Neural crest cell (in vitro differentiated cells): ENCODE measurements at regions not wholly inside any gene's neighbourhood (a gene's known extent, or its start where the extent isn't known, plus 50 kb on each side); places are given as distances from the start of the nearest gene placed in this dataset.

ENCODE experiments used
- DNase-seq: peaks from one replicate; pipeline ENCODE4 v3.0.0; 2021; ENCODE audit warnings: low read depth, mixed read lengths, low spot score
- H3K27ac Mint-ChIP-seq: one replicate; pipeline ENCODE4 v1.8.0; 2021; ENCODE audit warnings: mild to moderate bottlenecking, mixed read lengths; ENCODE audit not compliant: unreplicated experiment
- H3K27me3 Mint-ChIP-seq: 2 replicates; pipeline ENCODE4 v1.8.0; 2021; ENCODE audit warnings: low read depth, mild to moderate bottlenecking, mixed read lengths
- H3K36me3 Mint-ChIP-seq: 2 replicates; pipeline ENCODE4 v1.8.0; 2021; ENCODE audit warnings: low read depth, mild to moderate bottlenecking, mixed read lengths
- H3K4me1 Mint-ChIP-seq: 2 replicates; pipeline ENCODE4 v1.8.0; 2021; ENCODE audit warnings: mixed read lengths
- H3K4me3 Mint-ChIP-seq: one replicate; pipeline ENCODE4 v1.8.0; 2021; ENCODE audit warnings: mild to moderate bottlenecking, mixed read lengths
- H3K9me3 Mint-ChIP-seq: 2 replicates; pipeline ENCODE4 v1.8.0; 2021; ENCODE audit warnings: mixed read lengths
- CTCF ChIP-seq: fragments of 200-600 bp; sonication (generic); conservative IDR thresholded peaks from 2 replicates; pipeline ENCODE4 v1.5.0; 2021; ENCODE audit warnings: antibody characterized with exemption, mild to moderate bottlenecking

- Mint-ChIP-seq H3K27ac (no peak overlapping the region), H3K4me3 (no peak overlapping the region), H3K9me3 (no peaks in the 10 kb centered on the region), H3K36me3 (no peaks in the 10 kb centered on the region), H3K27me3 (peaks cover 5% of the 10 kb centered on the region), H3K4me1 (peaks cover 11% of the 10 kb centered on the region)
- no peak for DNase-seq
- TF ChIP-seq CTCF, result no peak
Observed at GRCh38 chr2:236499691-236500578, 69.7 kb upstream of the ACKR3 start.

GRCh38 chr2:236501026-236501425 lies 68.6 kb upstream of the ACKR3 start:
- peaks cover 15% of the 10 kb centered on the region for H3K4me1 Mint-ChIP-seq
- H3K27ac Mint-ChIP-seq, result no peak overlapping the region
- no peaks in the 10 kb centered on the region for H3K36me3 Mint-ChIP-seq
- DNase-seq, result no peak
- H3K9me3 Mint-ChIP-seq, result no peaks in the 10 kb centered on the region
- no peak for TF ChIP-seq CTCF
- peaks cover 11% of the 10 kb centered on the region for H3K27me3 Mint-ChIP-seq
- H3K4me3 Mint-ChIP-seq, result no peak overlapping the region

GRCh38 chr2:236501531-236501930 lies 68.1 kb upstream of the ACKR3 start:
- Mint-ChIP-seq H3K4me3 (no peak overlapping the region), H3K4me1 (peaks cover 10% of the 10 kb centered on the region), H3K9me3 (no peaks in the 10 kb centered on the region), H3K27me3 (peaks cover 11% of the 10 kb centered on the region), H3K36me3 (no peaks in the 10 kb centered on the region), H3K27ac (peak overlapping the region; percentile 39)
- DNase-seq, result no peak
- no peak for TF ChIP-seq CTCF

GRCh38 chr2:236503100-236503499 lies 66.5 kb upstream of the ACKR3 start:
- TF ChIP-seq CTCF, result peak; percentile 22

GRCh38 chr2:236503583-236503982 lies 66.0 kb upstream of the ACKR3 start:
- Mint-ChIP-seq H3K4me3 (no peak overlapping the region), H3K27me3 (peaks cover 20% of the 10 kb centered on the region), H3K4me1 (peaks cover 15% of the 10 kb centered on the region), H3K9me3 (no peaks in the 10 kb centered on the region), H3K36me3 (no peaks in the 10 kb centered on the region), H3K27ac (no peak overlapping the region)
- DNase-seq, result no peak
- TF ChIP-seq CTCF, result no peak

More at GRCh38 chr2:236503100-236503499, 66.5 kb upstream of the ACKR3 start:
- Mint-ChIP-seq H3K27ac (no peak overlapping the region), H3K4me1 (peaks cover 13% of the 10 kb centered on the region), H3K36me3 (no peaks in the 10 kb centered on the region), H3K27me3 (peaks cover 15% of the 10 kb centered on the region), H3K9me3 (no peaks in the 10 kb centered on the region), H3K4me3 (no peak overlapping the region)
- no peak for DNase-seq
